HG03095 (cell line): ENCODE measurements at regions not wholly inside any gene's neighbourhood (a gene's known extent, or its start where the extent isn't known, plus 50 kb on each side); places are given as distances from the start of the nearest gene placed in this dataset.

Source experiments
- ATAC-seq: cut with Tn5 transposase; IDR thresholded peaks from one replicate; pipeline ENCODE4 v1.9.1; 2021; ENCODE audit warnings: moderate library complexity; ENCODE audit not compliant: unreplicated experiment

DNA sequence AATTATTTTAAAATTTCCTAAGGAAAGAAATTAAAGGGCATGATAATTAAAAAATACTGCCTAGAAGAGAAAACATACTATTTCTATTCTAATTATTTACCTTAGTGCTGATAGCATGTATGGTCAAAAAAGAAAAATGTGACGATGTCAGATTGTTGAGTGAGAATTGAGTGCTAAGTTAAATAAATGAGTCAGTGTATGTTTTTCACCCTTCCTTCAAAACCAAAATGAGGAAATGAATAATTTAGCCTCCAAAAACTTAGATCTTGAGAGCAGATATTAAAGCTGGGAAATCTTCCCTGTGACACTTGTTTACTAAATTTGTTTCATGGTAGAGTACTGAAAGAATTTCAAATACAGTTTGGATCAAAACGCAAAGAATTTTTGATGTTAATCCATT lies 58.6 kb upstream of the NYAP2 start:
- no peak for ATAC-seq

DNA sequence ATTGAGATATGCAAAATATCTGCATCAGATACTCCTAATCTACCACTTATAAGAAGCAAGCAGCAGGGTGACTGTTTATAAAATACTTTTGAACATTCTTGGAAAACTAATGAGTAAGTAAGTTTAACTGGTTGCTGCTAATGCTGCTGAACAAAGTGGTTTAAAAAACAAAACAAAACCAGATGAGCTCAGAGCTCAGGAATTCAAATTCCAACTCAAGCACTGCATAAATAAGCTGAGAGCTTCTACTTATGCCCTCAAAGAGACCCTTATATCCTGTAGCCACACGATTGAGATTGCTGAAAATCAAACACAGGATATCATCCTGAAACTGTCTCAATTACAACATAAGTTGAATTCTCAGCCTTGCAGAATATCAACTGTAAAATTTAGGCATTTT lies 62.3 kb upstream of the NYAP2 start:
- ATAC-seq, result no peak

- no peak for ATAC-seq
Observed at GRCh38 chr2:225334514-225334913, 65.0 kb upstream of the NYAP2 start.

- no peak for ATAC-seq
Observed at GRCh38 chr2:225328192-225328591, 71.3 kb upstream of the NYAP2 start.

DNA sequence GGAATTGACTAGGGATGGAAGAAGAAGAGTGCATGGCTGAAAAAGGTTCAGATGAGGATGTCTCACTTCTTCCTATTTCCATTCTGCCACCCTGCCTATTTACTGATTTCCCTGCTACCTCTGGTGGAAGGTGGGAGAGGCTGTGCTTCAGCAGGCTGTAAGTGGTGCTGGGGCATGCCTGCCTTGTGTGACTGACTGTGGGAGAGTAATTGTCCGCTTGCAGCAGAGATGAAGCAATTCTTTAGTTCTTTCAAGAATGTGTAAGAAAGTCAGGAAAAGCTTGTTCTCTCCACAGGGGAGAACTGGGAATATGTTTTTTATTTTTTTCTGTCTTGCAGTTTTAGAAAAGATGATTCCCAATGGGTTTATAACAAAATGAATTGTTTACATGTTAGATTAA lies 72.5 kb upstream of the NYAP2 start:
- no peak for ATAC-seq

GRCh38 chr2:225319872-225320271 lies 79.6 kb upstream of the NYAP2 start:
- ATAC-seq, result no peak

DNA sequence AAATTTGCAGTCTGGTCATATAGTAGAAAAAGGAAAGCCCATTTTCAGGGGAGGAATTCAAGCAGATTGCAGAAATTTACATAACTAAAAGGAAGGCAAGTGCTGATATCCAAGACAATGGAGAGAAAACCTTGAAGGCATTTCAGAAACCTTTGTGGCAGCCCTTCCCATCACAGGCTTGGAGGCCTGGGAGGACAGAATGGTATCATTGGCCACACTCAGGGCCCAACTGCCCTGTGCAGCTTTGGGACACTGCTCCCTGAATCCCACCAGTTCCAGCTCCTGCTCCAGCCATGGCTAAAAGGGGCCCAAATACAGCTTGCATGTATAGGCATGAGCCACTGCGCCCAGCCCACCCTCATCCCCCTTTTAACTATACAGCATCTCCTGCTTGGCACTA lies 81.1 kb upstream of the NYAP2 start:
- no peak for ATAC-seq

DNA sequence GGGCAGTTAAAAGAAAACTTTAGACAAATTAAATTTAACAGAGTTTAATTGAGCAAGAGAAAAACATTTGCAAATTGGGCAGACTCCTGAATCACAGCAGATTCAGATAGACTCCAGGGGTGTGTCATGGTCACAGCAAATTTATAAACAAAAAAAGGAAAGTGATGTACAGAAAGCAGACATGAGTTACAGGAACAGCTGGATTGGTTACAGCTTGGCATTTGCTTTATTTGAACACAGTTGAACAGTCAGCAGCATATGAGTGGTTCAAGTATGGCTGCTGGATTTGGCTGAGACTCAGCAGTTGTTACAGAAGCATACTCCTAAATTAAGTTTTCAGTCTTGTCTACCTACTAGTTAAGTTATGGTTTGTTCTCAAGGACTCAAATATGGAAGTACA lies 82.3 kb upstream of the NYAP2 start:
- no peak for ATAC-seq

DNA sequence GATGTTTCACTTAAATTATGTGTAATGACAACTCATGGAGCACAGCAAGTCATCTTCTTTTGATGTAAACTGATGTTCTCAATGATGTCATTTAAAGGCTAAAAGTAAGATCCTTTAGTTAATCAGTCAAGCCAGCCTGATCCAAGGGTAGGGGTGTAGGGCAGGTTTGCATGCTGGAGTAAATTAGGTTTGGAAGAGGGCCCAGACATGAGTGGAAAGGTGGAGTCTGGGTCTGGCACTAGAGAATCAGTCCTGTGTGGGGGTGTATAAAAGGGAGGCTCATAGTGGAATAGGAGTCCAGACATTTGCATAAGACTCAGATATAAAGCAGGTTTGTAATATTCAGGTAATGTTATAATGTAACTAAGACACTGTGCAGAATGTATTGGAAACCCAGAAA lies 88.8 kb upstream of the NYAP2 start:
- no peak for ATAC-seq

DNA sequence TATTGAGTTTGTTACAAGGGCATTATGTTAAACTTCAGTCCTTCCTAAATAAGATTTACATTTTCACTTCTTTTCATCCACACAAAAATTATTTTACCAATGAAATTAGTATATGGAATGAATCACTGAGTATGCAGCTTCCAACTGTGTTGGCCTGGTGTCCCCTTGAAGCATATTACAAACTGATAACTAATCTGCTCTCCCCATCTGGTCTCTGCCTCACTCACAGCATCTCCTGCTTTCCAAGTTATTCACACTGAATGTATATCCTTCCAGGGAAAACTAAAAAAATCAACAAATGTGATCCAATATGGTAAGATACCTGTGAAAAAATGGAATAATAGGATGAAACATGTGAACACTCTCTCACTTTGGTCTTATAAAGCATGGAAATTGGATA lies 90.0 kb upstream of the NYAP2 start:
- no peak for ATAC-seq

GRCh38 chr2:225296951-225297350 lies 102.6 kb upstream of the NYAP2 start:
- ATAC-seq, result no peak

DNA sequence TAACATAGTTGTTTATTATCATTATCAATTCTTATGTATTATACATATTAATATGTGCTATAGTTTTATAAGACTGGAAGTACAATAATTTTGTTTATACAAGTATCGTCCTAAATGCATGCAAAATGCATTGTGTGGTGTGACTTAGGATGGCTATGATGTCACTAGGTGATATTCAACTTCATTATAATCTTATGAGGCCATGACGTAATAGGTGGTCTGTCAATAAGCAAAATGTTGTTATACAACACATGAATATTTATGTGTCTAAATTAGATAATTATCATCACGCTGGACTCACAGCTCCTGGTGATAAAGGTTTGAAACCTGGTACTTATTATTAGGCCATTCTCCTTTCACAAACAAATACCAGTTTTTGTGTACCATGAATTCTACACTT lies 104.4 kb upstream of the NYAP2 start:
- ATAC-seq, result no peak

DNA sequence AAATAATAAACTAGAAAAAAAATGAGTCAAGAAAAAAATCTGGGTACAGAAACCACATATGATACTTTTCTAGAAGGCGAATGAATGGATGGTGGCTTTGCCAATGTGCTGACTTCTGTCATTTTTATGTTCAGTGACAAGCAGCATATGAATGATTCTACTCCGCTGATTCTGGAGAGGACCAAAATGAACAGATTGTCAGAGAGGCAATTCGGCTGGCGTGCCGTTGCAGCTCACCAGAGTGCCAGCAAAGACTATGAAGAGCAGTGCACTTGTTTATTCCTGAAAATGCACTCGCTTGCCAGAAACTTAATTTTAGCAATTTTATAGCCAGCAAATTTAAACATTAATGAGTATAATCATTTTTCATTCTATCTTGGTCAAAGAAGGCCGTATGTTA lies 105.9 kb upstream of the NYAP2 start:
- ATAC-seq, result no peak

DNA sequence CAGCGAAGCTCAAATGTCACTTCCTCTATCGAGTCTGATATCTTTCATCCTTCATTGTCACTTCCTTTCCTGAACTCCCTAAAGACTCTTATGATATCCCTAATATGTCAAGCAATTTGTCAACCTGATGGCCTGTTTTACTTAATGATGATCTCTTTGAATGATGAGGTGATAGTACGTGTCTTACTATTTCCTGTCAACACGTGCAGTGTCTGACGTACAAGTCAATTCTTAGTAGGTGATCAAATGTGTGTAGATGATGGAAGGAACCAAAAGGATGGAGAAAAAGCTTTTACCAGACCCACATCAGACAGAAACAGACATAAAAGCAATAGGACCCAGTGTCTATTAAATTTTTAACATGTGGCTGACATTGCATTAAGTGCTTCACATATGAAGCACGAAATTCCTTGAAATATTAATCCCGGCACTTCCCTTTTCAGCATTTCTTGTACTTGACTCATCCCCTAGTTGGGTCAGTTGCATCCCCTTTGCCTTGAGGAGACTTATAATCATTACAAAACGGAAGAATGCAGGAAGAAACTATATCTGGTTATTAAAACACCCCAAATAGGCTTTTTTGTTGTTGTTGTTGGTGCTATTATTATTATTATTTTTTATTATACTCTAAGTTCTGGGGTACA lies 108.6 kb upstream of the NYAP2 start:
- no peak for ATAC-seq

DNA sequence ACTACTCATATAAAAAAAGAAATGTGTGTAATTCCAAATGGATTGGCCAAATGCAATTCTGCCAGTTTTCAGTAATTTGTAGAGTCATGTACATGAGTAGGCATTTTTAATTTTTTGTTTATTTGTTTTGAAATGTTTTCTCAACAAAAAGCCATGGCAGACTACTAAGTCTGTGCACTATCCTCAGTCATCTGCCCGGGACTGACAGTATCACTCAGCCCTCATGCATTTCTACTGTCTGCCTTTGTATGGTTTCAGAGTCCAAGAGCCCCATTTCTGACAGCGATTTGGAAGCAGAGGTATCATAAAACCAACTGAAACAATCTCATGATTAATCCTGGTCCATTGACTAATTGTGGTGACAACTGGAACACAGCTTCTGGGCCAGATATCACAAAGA lies 109.9 kb upstream of the NYAP2 start:
- no peak for ATAC-seq

GRCh38 chr2:225288986-225289385 lies 110.5 kb upstream of the NYAP2 start:
- ATAC-seq, result no peak

DNA sequence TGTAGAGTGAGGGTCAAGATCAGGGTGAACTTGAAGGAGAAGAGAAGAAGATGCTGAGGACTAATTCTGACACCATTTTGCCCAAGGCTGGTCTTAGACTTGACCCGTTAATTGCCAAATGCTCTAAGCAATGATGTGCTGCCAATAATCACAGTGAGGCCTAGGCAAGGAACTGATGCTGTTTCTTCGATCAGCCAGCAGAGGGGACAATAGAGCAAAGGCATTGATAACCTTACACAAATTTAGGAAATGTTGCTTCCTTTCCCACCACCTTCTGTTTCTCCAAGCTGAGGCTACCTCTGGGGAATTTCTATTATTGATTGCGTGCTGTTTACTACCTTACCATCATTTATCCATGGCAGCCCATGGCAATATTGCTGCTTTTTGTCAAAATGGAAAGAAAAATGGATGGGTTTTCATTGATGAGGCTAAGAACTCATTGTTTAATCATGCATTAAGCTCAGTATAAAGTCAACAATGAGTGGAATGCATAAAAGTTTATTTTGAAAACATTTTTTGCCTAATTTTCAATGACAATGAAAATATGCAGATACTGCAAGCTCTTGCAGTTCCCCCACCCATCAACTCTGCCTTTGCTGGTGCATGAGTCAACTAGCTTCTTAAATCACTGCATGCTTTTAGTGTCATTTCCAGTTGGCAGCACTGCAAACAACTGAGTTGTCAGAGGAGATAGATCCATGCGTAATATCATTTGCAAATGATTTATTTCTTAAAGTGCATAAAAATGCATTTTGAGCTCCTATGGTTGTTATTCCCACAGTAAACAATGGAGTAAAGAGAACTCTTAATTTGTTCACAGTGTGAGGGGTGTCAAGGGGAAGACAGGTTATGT lies 116.4 kb upstream of the NYAP2 start:
- no peak for ATAC-seq

DNA sequence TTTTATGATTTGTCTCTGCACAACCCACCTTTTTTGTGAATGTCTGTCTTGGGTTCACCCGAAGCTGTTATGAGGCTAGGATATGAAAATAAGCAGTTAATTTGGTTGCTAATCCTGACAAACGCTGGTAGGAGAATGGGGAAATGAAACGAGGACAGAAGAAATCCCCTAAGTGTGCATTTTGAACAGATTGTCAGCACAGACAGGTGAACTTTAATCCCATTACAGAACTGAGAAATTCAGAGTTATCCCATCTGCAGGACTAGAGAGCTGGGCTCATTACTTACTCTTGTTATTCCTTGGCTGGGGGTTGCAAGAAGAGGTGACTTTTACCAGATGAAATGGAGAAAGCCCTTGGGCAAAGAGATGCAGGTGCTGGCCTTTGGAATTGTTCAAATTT lies 123.3 kb upstream of the NYAP2 start:
- ATAC-seq, result peak; percentile 79

DNA sequence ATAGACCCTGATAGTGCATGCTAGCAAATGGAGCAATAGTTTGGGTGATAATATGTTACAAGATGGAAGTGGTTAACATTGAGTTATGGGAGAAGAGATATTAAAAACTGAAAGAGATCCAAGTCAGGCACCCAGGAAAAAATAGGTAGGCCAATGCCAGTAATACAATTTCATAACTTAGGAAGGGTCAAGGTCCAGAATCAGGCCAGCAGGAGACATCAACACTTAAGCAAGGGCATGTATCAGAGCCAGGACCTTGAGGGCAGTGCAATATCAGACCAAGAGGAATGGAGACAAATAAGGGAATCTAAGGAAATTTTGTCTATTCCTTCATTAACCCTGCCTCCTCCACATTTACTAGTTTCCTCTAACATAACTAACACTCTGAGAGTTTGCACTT lies 124.1 kb upstream of the NYAP2 start:
- no peak for ATAC-seq

GRCh38 chr2:225274751-225275150 lies 124.8 kb upstream of the NYAP2 start:
- no peak for ATAC-seq

DNA sequence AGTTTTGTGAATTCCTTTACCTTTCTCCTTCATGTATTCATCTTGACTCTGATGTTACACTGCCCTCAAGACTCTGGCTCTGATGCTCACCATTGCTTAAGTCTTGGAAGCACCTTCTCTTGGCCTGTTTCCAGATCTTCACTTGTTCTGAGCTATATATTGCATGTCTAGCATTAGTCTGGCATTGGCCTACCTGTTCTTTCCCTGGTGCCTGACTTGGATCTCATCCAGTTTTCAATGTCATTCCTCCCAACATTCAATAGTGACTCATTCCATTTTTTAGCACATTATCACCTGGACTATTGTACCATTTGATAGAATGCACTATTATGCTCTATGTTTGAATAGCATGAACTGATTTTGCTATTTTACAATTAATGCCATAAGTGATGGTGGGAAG lies 127.3 kb upstream of the NYAP2 start:
- no peak for ATAC-seq

- peak; percentile 99 for ATAC-seq
Observed at GRCh38 chr2:225270861-225271260, 128.6 kb upstream of the NYAP2 start.

GRCh38 chr2:225270053-225270452 lies 129.5 kb upstream of the NYAP2 start:
- no peak for ATAC-seq
